ENCODE measurements at regions not wholly inside any gene's neighbourhood (a gene's known extent, or its start where the extent isn't known, plus 50 kb on each side); places are given as distances from the start of the nearest gene placed in this dataset.

- Histone ChIP-seq H3K9me1 (ENCODE audit: insufficient read depth, low read length) (no peaks in the 10 kb centered on the region), H2AFZ (replicated peaks; ENCODE audit: low read length, poor library complexity) (no peak overlapping the region), H3K4ac (ENCODE audit: low read depth, low read length) (no peak overlapping the region), H4K8ac (ENCODE audit: low read depth in 2 of 2, low read length in 2 of 2) (no peak overlapping the region), H3K4me2 (ENCODE audit: low read depth, low read length) (no peak overlapping the region), H2BK20ac (ENCODE audit: low read depth, low read length) (no peak overlapping the region), H2BK120ac (ENCODE audit: low read depth, low read length) (no peak overlapping the region), H2AK5ac (ENCODE audit: low read depth, low read length) (no peak overlapping the region), H4K20me1 (ENCODE audit: insufficient read depth, low read length) (no peaks in the 10 kb centered on the region), H2BK15ac (ENCODE audit: low read depth, low read length) (no peak overlapping the region), H2AK9ac (replicated peaks; ENCODE audit: low read depth, low read length, poor library complexity) (no peak overlapping the region), H3K56ac (ENCODE audit: extremely low read depth, insufficient read depth, low read length) (no peak overlapping the region), H2BK5ac (ENCODE audit: low read depth, low read length, poor library complexity, severe bottlenecking) (no peak overlapping the region), H3K27me3 (ENCODE audit: control insufficient read depth, insufficient read depth, low read length) (no peaks in the 10 kb centered on the region), H4K5ac (ENCODE audit: low read depth, low read length) (no peak overlapping the region), H3K23ac (ENCODE audit: low read depth, low read length) (no peak overlapping the region), H3K9me3 (ENCODE audit: control insufficient read depth, insufficient read depth, low read length) (no peaks in the 10 kb centered on the region), H3K79me1 (ENCODE audit: low read depth in 1 of 2, low read length in 2 of 2) (no peaks in the 10 kb centered on the region), H3K36me3 (ENCODE audit: control insufficient read depth, insufficient read depth, low read length) (no peaks in the 10 kb centered on the region), H3K14ac (replicated peaks; ENCODE audit: low read depth, low read length) (no peak overlapping the region), H3K18ac (ENCODE audit: low read depth, low read length) (no peak overlapping the region), H3K4me1 (ENCODE audit: control insufficient read depth, insufficient read depth, low read length) (no peaks in the 10 kb centered on the region), H3K27ac (ENCODE audit: insufficient read depth, low read length) (no peak overlapping the region), H4K91ac (ENCODE audit: insufficient read depth, low read depth, low read length) (no peak overlapping the region), H3K9ac (ENCODE audit: low read depth, low read length) (no peak overlapping the region), H3K4me3 (ENCODE audit: insufficient read depth, low read depth, low read length) (no peak overlapping the region)
- ChIA-PET CTCF (interaction anchor here (0.6 to 0.7 kb wide), 2 partner anchors 73 to 108 kb away, joined by 3 to 4 read pairs; no protein-coding TSS in a partner anchor), POLR2A (ENCODE audit: unreplicated experiment) (no interaction called here)
- in situ Hi-C loops (cut with MboI; ENCODE audit: low sequenced_read_pairs), result no loop called here
- no peak for TF ChIP-seq NFE2L2 (IDR thresholded peaks at IDR 0.05; ENCODE audit: low read depth, low read length)
- no peak for TF ChIP-seq CHD1 (IDR thresholded peaks at IDR 0.05; ENCODE audit: low read depth, low read length)
- TF ChIP-seq ELK1 (IDR thresholded peaks at IDR 0.05; ENCODE audit: borderline replicate concordance, low read depth, low read length), result no peak
- intact Hi-C loops (cut with micrococcal nuclease), result no loop called here
- no CpG with 5 or more reads among the region's 3 CpGs for WGBS, 2 experiments (ENCODE audit: extremely low coverage in 2 of 2, insufficient read length in 1 of 2)
- ATAC-seq (ENCODE audit: low read depth) (no peak), DNase-seq (no peak)
- no TSS peak for BruUV-seq (replicated peaks)
- dilution Hi-C loops (cut with HindIII; ENCODE audit: low sequenced_read_pairs, unreplicated experiment), result no loop called here
Observed at GRCh38 chr3:15998911-15999310, 175.6 kb upstream of the GALNT15 start.

Measured in IMR-90 (cell line).